Chondrocyte (in vitro differentiated cells): ENCODE measurements at regions not wholly inside any gene's neighbourhood (a gene's known extent, or its start where the extent isn't known, plus 50 kb on each side); places are given as distances from the start of the nearest gene placed in this dataset.
A peak's percentile ranks its signal among the peaks of the same experiment; 100 is the strongest.

Source experiments
- DNase-seq: peaks from one replicate; pipeline ENCODE4 v3.0.0; 2021; ENCODE audit warnings: mixed read lengths, low spot score
- H3K27ac Mint-ChIP-seq: one replicate; pipeline ENCODE4 v1.8.0; 2021; ENCODE audit warnings: mild to moderate bottlenecking, moderate library complexity, mixed read lengths; ENCODE audit not compliant: unreplicated experiment
- H3K27me3 Mint-ChIP-seq: 2 replicates; pipeline ENCODE4 v1.8.0; 2021; ENCODE audit warnings: low read depth, mixed read lengths
- H3K36me3 Mint-ChIP-seq: 2 replicates; pipeline ENCODE4 v1.8.0; 2021; ENCODE audit warnings: low read depth, mixed read lengths
- H3K4me1 Mint-ChIP-seq: 2 replicates; pipeline ENCODE4 v1.8.0; 2021; ENCODE audit warnings: low read depth, mild to moderate bottlenecking, mixed read lengths
- H3K4me3 Mint-ChIP-seq: one replicate; pipeline ENCODE4 v1.8.0; 2021; ENCODE audit warnings: mild to moderate bottlenecking, moderate library complexity, mixed read lengths; ENCODE audit not compliant: unreplicated experiment
- H3K9me3 Mint-ChIP-seq: 2 replicates; pipeline ENCODE4 v1.8.0; 2021; ENCODE audit warnings: low read depth, mixed read lengths
- CTCF ChIP-seq: fragments of 200-600 bp; sonication (generic); IDR thresholded peaks from 2 replicates; pipeline ENCODE4 v1.5.0; 2021; ENCODE audit warnings: antibody characterized with exemption, mild to moderate bottlenecking, moderate library complexity

DNA sequence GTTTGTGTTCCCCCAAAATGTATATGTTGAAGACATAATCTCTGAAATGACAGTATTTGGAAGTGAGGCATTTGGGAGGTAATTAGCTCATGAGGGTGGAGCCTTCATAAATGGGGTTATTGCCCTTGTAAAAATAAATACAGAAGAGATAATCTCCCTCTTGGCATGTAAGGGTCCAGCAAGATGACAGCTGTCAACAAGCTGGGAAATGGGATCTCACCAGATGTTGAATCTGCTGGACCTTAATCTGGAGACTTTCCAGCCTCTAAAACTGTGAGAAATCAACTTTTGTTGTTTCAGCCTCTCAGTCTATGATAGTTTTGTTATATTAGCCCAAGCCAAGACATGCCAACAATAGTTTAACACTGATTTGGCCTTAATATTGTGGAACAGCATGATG, 438.2 kb upstream of the PCDH7 start:
- Mint-ChIP-seq H3K36me3 (no peaks in the 10 kb centered on the region), H3K27me3 (no peaks in the 10 kb centered on the region), H3K4me3 (no peak overlapping the region), H3K4me1 (peaks cover 40% of the 10 kb centered on the region), H3K9me3 (peaks cover 2% of the 10 kb centered on the region), H3K27ac (peak overlapping the region; percentile 50)
- no peak for DNase-seq
- no peak for TF ChIP-seq CTCF

- no peak for TF ChIP-seq CTCF
- no peaks in the 10 kb centered on the region for H3K27me3 Mint-ChIP-seq
- peaks cover 40% of the 10 kb centered on the region for H3K4me1 Mint-ChIP-seq
- H3K27ac Mint-ChIP-seq: peak overlapping the region; percentile 18
- no peak overlapping the region for H3K4me3 Mint-ChIP-seq
- peaks cover 2% of the 10 kb centered on the region for H3K9me3 Mint-ChIP-seq
- no peak for DNase-seq
- no peaks in the 10 kb centered on the region for H3K36me3 Mint-ChIP-seq
Observed at GRCh38 chr4:30283336-30283735, 436.8 kb upstream of the PCDH7 start.

DNA sequence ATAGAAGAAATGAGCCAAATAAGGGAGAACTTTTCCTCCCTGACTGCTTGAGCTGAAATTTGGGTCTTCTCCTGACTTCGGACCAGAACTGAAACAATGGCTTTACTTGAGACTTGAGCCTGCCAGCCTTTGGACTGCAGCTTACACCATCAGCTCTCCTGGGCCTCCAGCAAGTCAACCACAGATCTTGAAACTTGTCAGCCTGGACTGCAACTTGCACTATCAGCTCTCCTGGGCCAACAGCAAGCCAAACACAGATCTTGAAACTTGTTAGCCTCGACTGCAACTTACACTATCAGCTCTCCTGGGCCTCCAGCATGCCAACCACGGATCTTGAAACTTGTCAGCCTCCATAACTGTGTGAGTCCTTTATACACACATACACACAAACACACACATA, 425.9 kb upstream of the PCDH7 start:
- no peaks in the 10 kb centered on the region for H3K36me3 Mint-ChIP-seq
- H3K27me3 Mint-ChIP-seq: no peaks in the 10 kb centered on the region
- no peaks in the 10 kb centered on the region for H3K9me3 Mint-ChIP-seq
- H3K4me1 Mint-ChIP-seq: peaks cover 12% of the 10 kb centered on the region
- no peak for DNase-seq
- H3K4me3 Mint-ChIP-seq: no peak overlapping the region
- no peak for TF ChIP-seq CTCF
- H3K27ac Mint-ChIP-seq: no peak overlapping the region

- H3K4me1 Mint-ChIP-seq: no peaks in the 10 kb centered on the region
- no peak overlapping the region for H3K27ac Mint-ChIP-seq
- no peaks in the 10 kb centered on the region for H3K36me3 Mint-ChIP-seq
- no peaks in the 10 kb centered on the region for H3K9me3 Mint-ChIP-seq
- no peak for DNase-seq
- H3K27me3 Mint-ChIP-seq: no peaks in the 10 kb centered on the region
- peak; percentile 19 for TF ChIP-seq CTCF
- H3K4me3 Mint-ChIP-seq: no peak overlapping the region
Observed at GRCh38 chr4:30295652-30296051, 424.5 kb upstream of the PCDH7 start.

- DNase-seq: no peak
- Mint-ChIP-seq H3K27ac (no peak overlapping the region), H3K4me3 (no peak overlapping the region), H3K4me1 (no peaks in the 10 kb centered on the region), H3K27me3 (no peaks in the 10 kb centered on the region), H3K9me3 (no peaks in the 10 kb centered on the region), H3K36me3 (no peaks in the 10 kb centered on the region)
- no peak for TF ChIP-seq CTCF
Observed at GRCh38 chr4:30314001-30314400, 406.2 kb upstream of the PCDH7 start.
